Uterus (tissue), 2 donors: ENCODE measurements at regions not wholly inside any gene's neighbourhood (a gene's known extent, or its start where the extent isn't known, plus 50 kb on each side); places are given as distances from the start of the nearest gene placed in this dataset.

Experiments
- CTCF ChIP-seq, 4 experiments: fragments of 200-600 bp in 2 of 4; fragments of 450-650 bp in 2 of 4; sonication (generic) in 2 of 4; IDR thresholded peaks; one replicate each; pipeline ENCODE4 v1.5.1; 2016 to 2019; ENCODE audit warnings: antibody characterized with exemption in 4 of 4, mild to moderate bottlenecking in 2 of 4, moderate library complexity in 1 of 4
- POLR2A ChIP-seq, 2 donors: fragments of 450-650 bp; IDR thresholded peaks; one replicate each; pipeline ENCODE4 v1.6.1; 2016; ENCODE audit warnings: antibody characterized with exemption in 2 of 2, mild to moderate bottlenecking in 1 of 2, moderate library complexity in 1 of 2

- no peak for TF ChIP-seq POLR2A (IDR thresholded peaks at IDR 0.05)
- TF ChIP-seq CTCF (IDR thresholded peaks at IDR 0.05) = no peak
Measured at GRCh38 chr5:61670941-61671340, 338.9 kb downstream of the ZSWIM6 start.
